Hippocampal formation (tissue), 2 donors: ENCODE measurements at regions not wholly inside any gene's neighbourhood (a gene's known extent, or its start where the extent isn't known, plus 50 kb on each side); places are given as distances from the start of the nearest gene placed in this dataset.
A peak's percentile ranks its signal among the peaks of the same experiment; 100 is the strongest.

Experiments used
- DNase-seq, 2 donors: peaks; one replicate each; lab custom pipeline; 2025; lab: John Stamatoyannopoulos, UW

GRCh38 chr11:116078101-116078591, 573.9 kb upstream of the CADM1 start:
- DNase-seq, result no peak

DNA sequence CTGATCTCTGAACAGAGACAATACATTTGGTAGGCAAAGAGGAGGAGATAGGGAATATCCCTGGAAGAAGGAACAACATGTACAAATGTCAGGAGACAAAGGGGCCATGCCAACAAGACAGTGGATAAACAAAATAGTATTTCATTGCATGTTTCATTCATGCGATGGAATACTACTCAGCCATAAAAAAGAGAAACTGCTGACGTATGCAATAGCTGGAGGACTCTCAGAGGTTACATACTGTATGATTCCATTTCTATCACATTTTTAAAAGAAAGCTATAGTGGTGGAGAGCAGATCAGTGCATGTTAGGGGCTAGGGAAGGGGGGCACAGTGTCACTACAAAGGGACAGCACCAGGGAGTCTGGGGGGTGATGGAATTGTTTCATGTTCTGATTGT, 572.9 kb upstream of the CADM1 start:
- no peak for DNase-seq

- peak; percentile 27 to 51 for DNase-seq
Observed at GRCh38 chr11:116073854-116074837, 569.9 kb upstream of the CADM1 start.

DNA sequence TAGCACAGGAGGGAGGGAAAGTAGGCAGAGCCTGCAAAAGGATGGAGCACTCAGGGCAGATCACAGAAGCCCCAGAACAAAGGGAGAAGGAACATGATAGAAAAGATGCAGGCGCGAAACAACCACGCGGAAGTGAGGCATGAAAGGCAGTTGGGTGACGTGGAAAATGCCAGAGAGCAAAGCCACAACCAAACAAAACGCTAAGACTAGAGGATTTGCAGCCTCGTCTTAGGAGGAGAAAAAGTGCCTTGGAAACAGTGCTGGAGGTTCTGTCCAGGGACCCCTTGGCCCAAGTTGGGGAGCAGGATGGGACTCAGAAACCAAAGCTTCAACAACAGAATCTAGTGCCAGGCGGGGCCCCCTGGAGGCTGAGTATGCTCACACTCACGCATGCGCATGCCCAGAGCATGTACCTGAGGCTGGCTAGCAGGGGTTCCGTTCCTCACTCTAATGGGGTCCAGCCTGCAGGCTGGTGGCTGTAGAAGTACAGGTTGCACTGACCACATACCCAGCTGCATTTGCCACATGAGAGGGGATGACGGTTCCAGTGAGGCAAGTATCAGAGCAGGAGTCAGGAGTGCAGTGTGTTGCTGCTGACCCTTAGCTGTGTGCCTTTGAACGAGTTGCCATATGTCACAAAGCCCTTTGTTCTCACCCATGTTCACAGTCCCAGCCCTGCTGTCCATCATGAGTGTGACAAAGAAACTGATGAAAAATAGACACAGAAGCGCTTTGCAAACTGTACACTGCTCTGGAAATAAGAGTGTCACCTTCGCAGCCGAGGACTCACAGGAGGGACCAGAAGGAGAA, 568.6 kb upstream of the CADM1 start:
- no peak for DNase-seq

GRCh38 chr11:116072133-116072532, 567.9 kb upstream of the CADM1 start:
- DNase-seq, result no peak

DNA sequence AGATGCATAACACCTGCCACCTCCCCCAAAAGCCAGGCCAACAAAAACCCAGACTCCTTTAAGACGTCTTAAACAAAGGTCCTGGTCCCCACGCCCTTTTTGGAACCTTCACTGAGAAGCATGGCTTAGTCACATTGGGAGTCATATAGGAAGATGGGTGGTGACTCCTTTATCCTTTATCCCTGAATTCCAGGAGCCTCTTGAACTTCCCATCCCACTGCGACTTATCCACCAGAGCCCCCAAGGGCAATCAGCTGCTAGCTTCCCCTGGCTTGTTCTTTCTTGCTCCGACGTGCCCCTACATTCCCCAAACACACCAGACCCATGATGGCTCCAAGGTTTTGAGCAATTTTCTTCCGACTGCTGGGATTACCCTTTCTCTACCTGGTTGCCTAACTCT, 567.0 kb upstream of the CADM1 start:
- DNase-seq, result no peak

- DNase-seq, result no peak
Observed at GRCh38 chr11:116070520-116070919, 566.3 kb upstream of the CADM1 start.

GRCh38 chr11:116066777-116067176, 562.6 kb upstream of the CADM1 start:
- DNase-seq, result no peak

- no peak for DNase-seq
Observed at GRCh38 chr11:116065986-116066385, 561.8 kb upstream of the CADM1 start.

- DNase-seq, result no peak
Observed at GRCh38 chr11:116065191-116065895, 561.1 kb upstream of the CADM1 start.

DNA sequence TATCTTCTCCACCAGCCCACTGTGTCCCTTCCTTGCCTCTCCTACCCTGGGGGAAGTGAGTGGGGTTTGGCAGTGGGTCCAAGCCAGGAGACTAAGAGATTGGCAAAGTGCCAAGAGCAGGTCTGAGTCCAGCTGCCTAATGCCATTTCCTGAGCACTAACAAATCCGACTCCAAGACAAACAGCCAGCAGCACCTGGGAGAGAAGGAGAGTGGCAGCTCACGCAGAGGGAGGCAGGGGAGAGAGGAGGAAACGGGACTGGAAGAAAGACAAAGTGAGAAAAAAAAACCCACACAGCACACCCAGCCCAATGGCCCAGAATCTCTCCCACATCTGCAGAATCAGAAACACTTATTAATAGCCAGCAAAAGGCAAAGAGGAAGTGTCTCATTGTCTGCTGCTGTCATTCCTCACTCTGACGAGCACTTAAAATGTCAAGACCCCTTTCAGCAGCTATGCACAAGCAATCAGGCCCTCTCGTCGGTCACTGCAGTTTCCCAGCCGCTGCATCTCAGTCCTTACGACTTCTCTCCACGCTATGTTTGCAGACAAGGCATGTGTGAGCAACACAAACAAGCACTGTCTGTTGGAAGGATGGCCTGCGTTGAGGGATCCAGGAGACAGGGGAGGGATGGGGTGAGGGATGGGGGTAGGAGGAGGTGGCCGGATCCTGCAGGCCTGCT, 558.4 kb upstream of the CADM1 start:
- no peak for DNase-seq

GRCh38 chr11:116062129-116062489, 557.9 kb upstream of the CADM1 start:
- DNase-seq, result no peak

DNA sequence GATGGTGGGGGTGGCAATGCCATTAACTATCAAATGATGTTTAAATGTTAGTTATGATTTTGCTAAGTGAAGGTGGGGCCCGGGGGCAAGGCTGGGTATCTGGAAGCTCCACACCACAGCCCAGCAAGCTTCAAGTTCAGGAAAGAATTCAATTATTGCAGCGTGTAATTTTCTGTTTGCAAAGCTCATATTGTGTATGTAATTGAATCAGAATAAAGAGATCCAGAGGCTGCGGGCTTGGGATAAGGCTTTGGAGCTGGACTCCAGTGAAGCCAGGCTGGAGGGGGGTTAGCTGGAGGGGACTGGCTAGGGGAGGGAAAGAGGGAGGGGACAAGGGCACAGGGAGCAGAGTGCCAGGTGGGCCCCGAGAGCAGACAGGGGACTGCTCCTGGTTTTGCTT, 557.1 kb upstream of the CADM1 start:
- DNase-seq, result no peak

DNA sequence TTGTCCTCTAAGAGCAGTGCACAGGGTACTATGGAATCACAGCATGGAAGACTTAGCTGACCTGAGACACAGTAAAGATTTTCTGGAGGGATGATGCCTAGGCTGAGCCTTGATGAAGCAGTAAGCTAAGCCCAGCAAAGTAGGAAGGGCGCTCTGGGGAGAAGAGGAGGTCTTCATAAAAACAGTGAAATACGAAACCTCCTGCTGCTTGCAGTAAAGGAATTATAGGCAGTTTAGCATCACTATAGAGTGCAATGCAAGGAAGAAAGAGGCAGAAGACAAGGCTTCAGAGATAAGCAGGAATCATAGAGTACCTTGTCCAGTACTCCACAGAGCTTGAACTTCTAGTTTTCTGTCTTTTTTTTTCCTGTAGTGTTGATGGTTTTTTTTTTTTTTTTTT, 555.7 kb upstream of the CADM1 start:
- no peak for DNase-seq

DNA sequence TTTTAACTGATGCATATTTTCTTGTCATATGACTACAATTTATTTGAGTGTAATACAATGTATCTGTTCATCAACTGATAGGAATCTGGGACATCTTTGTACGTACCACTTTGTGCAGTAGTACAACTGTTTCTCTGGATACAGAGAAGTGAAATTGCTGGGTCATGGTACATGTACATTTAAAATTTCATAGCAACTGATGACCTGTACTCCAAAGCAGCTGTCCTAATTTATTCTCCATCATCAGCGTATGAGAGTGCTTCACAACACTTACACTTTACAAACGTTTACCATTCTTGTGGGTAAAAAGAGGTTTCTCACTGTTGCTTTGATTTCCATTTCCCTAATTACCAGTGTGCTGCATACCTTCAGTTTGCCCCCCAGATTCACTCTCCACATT, 552.8 kb upstream of the CADM1 start:
- no peak for DNase-seq

GRCh38 chr11:116055064-116055463, 550.8 kb upstream of the CADM1 start:
- DNase-seq, result no peak

GRCh38 chr11:116053548-116053919, 549.3 kb upstream of the CADM1 start:
- DNase-seq, result no peak

- no peak for DNase-seq
Observed at GRCh38 chr11:116052603-116053547, 548.7 kb upstream of the CADM1 start.

- DNase-seq, result no peak
Observed at GRCh38 chr11:116051494-116051893, 547.3 kb upstream of the CADM1 start.

DNA sequence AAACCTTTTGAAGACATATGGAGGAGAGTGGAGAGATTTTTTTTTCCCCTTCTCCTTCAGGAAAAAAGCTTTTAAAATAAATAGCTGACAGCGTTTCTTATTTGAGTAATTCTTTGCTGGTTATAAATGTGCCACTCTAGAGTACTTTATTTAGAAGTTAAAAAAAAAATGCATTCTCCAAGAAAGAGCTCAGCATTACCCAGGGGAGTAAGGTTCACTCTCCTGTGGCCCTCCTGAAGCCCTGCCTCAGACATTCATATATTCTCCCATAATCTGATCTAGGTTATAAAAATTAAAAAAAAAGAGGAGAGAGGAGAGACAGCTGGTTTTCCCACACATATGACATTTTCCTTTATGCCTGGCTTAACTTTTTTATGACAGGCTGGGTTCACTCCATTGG, 545.2 kb upstream of the CADM1 start:
- DNase-seq, result no peak

GRCh38 chr11:116046127-116046526, 541.9 kb upstream of the CADM1 start:
- no peak for DNase-seq
